K562 (cell line): ENCODE measurements at regions not wholly inside any gene's neighbourhood (a gene's known extent, or its start where the extent isn't known, plus 50 kb on each side); places are given as distances from the start of the nearest gene placed in this dataset.

Experiments used
- ARID1B ChIP-seq: fragments of 450-650 bp; IDR thresholded peaks from 2 replicates; pipeline ENCODE4 v1.6.1; 2016; ENCODE audit warnings: antibody characterized with exemption, mild to moderate bottlenecking, inconsistent platforms
- ATF1 ChIP-seq, 2 experiments: fragments of 450-650 bp in 1 of 2; IDR thresholded peaks; 2 replicates each; pipeline ENCODE4 v1.6.1; 2016; ENCODE audit warnings: missing compliant biosample characterization in 1 of 2, missing genetic modification characterization in 1 of 2
- GABPA ChIP-seq: fragments of 200-800 bp; sonication (Bioruptor generic); conservative IDR thresholded peaks from 2 replicates; pipeline ENCODE4 v1.6.1; 2016; ENCODE audit warnings: low read depth, missing genetic modification characterization, missing compliant biosample characterization
- MAFF ChIP-seq: IDR thresholded peaks from 2 replicates; pipeline ENCODE4 v1.6.1; 2012; ENCODE audit warnings: low read length, improper control_type of control experiment
- MAFG ChIP-seq: fragments of 450-650 bp; conservative IDR thresholded peaks from 2 replicates; pipeline ENCODE4 v1.6.1; 2016; ENCODE audit warnings: missing genetic modification characterization, missing compliant biosample characterization
- MAFK ChIP-seq: IDR thresholded peaks from 2 replicates; pipeline ENCODE4 v1.6.1; 2011; ENCODE audit warnings: low read length, improper control_type of control experiment
- MEF2D ChIP-seq: conservative IDR thresholded peaks from 2 replicates; pipeline ENCODE4 v1.6.1; 2016; ENCODE audit warnings: low read depth, missing genetic modification characterization, missing compliant biosample characterization
- PYGO2 ChIP-seq: fragments of 450-650 bp; IDR thresholded peaks from 2 replicates; pipeline ENCODE4 v1.6.1; 2016; ENCODE audit warnings: mild to moderate bottlenecking, missing genetic modification characterization, moderate library complexity, missing compliant biosample characterization
- RCOR1 ChIP-seq, 2 experiments: IDR thresholded peaks; 2 replicates each; pipeline ENCODE4 v1.6.1; 2012; ENCODE audit warnings: low read depth in 2 of 2, low read length in 2 of 2, borderline replicate concordance in 1 of 2, improper control_type of control experiment in 1 of 2
- SMAD3 ChIP-seq: fragments of 450-650 bp; formaldehyde crosslinking; conservative IDR thresholded peaks from 2 replicates; pipeline ENCODE4 v1.4.0; 2020; ENCODE audit warnings: mild to moderate bottlenecking
- SMARCA4 ChIP-seq: fragments of 450-650 bp; IDR thresholded peaks from 2 replicates; pipeline ENCODE4 v1.6.1; 2016
- TBL1XR1 ChIP-seq, 2 experiments: IDR thresholded peaks; 2 replicates each; pipeline ENCODE4 v1.6.1; 2012; ENCODE audit warnings: improper control_type of control experiment in 2 of 2, low read length in 2 of 2, mild to moderate bottlenecking in 1 of 2
- ZNF589 ChIP-seq: fragments of 200-800 bp; sonication (Bioruptor generic); IDR thresholded peaks from 2 replicates; pipeline ENCODE4 v1.6.1; 2016; ENCODE audit warnings: low read depth, missing genetic modification characterization, missing compliant biosample characterization
- ZNF592 ChIP-seq: fragments of 450-650 bp; IDR thresholded peaks from 2 replicates; pipeline ENCODE4 v1.6.1; 2017; ENCODE audit warnings: antibody characterized with exemption, mild to moderate bottlenecking
- ZNF764 ChIP-seq: fragments of 250-450 bp; sonication (Bioruptor Pico); IDR thresholded peaks from 2 replicates; pipeline ENCODE4 v1.4.0; 2020; ENCODE audit warnings: low read depth, mild to moderate bottlenecking, moderate library complexity
- TF ChIP-seq, protein P1 (sequence below), 2 experiments: fragments of 450-650 bp in 1 of 2; sonication (generic) in 1 of 2; formaldehyde crosslinking in 1 of 2; IDR thresholded peaks in 1 of 2; conservative IDR thresholded peaks in 1 of 2; 2 replicates each; pipeline versions ENCODE4 v1.6.1 to v1.8.1; 2016 to 2023; ENCODE audit warnings: mild to moderate bottlenecking in 2 of 2, moderate library complexity in 2 of 2, inconsistent platforms in 1 of 2, missing genetic modification reagents in 1 of 2
- TF ChIP-seq, protein P2 (sequence below): fragments of 250-450 bp; sonication (Bioruptor Pico); IDR thresholded peaks from 2 replicates; pipeline ENCODE4 v1.8.0; 2022; ENCODE audit warnings: moderate library complexity, mild to moderate bottlenecking, inconsistent platforms
- TF ChIP-seq, protein P3 (sequence below), 2 experiments: fragments of 200-800 bp in 1 of 2; sonication (Bioruptor generic) in 1 of 2; sonication (generic) in 1 of 2; formaldehyde crosslinking in 1 of 2; IDR thresholded peaks in 1 of 2; conservative IDR thresholded peaks in 1 of 2; 2 replicates each; pipeline versions ENCODE4 v1.5.0 to v1.6.1; 2016 to 2020; ENCODE audit warnings: missing compliant biosample characterization in 1 of 2, missing genetic modification characterization in 1 of 2, missing genetic modification reagents in 1 of 2

DNA sequence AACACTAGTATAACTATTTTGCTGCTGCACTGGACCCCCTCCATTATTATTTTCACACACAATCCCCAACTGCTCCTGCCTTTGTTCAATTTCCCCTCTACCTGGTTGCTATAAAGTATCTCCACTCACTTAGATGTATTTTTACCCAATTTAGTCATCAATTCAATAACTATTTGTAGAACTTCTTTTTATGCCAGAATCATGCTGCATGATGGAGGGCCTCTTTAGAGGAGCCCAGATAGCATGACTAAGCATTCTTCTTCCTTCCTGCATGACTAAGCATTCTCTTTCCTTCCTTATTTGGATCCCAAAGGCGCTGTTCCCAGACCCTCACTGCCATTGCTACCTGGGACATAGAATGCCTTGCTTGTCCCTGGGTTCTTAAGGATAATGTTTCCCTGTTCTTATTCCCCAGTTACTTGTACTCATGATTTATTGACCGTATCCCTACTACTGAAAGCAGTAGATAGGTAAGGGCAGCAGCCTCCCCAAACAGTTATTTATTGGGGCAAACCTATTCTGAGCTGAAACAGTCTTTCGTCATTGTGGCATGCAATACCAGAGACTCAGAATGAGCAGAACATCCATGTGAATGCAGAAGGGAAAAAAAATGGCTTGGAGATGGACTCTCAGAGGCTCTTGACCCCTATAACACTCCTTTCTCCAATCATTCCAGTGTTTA lies 89.3 kb upstream of the AKT3 start (continued):
- TF ChIP-seq ZNF592 (peak; percentile 50; the same call in 1 of the 2 replicates), TBL1XR1 (IDR thresholded peaks at IDR 0.05; ENCODE audit: low read length in 2 of 2) (0 out of 4 replicates have a peak, but pooled peaks of 1 of the 2 experiments have one; percentile 20), ATF1 (CRISPR knock-in tag; IDR thresholded peaks at IDR 0.05) (no peak), ATF1 (tag; IDR thresholded peaks at IDR 0.05) (peak; percentile 24; the same call in 1 of the 2 replicates), GABPA (tag) (peak; percentile 66), SMAD3 (CRISPR knock-in tag) (peak; percentile 51; the same call in 1 of the 2 replicates), MEF2D (tag) (peak; percentile 10; the same call in 1 of the 2 replicates), SMARCA4 (peak; percentile 67; the same call in 1 of the 2 replicates), MAFG (peak; percentile 100), ZNF764 (no peak), PYGO2 (0 out of 2 replicates have a peak, but pooled peaks have one; percentile 31), MAFK (peak; percentile 96), MAFF (peak; percentile 97), RCOR1 (IDR thresholded peaks at IDR 0.05; ENCODE audit: borderline replicate concordance in 1 of 2, low read depth in 2 of 2, low read length in 2 of 2) (0 out of 4 replicates have a peak, but pooled peaks of 1 of the 2 experiments have one; percentile 27), ZNF589 (0 out of 2 replicates have a peak, but pooled peaks have one; percentile 25), ARID1B (peak; percentile 54)
- TF ChIP-seq, protein P1, sequence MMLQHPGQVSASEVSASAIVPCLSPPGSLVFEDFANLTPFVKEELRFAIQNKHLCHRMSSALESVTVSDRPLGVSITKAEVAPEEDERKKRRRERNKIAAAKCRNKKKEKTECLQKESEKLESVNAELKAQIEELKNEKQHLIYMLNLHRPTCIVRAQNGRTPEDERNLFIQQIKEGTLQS (IDR thresholded peaks at IDR 0.05): peak; percentile 38; the same call in 1 of the 2 replicates
- TF ChIP-seq, protein P1 (CRISPR knock-in tag; conservative IDR thresholded peaks at IDR 0.05): no peak
- TF ChIP-seq, protein P2, sequence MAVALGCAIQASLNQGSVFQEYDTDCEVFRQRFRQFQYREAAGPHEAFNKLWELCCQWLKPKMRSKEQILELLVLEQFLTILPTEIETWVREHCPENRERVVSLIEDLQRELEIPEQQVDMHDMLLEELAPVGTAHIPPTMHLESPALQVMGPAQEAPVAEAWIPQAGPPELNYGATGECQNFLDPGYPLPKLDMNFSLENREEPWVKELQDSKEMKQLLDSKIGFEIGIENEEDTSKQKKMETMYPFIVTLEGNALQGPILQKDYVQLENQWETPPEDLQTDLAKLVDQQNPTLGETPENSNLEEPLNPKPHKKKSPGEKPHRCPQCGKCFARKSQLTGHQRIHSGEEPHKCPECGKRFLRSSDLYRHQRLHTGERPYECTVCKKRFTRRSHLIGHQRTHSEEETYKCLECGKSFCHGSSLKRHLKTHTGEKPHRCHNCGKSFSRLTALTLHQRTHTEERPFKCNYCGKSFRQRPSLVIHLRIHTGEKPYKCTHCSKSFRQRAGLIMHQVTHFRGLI (CRISPR knock-in tag): 0 out of 2 replicates have a peak, but pooled peaks have one; percentile 27
- TF ChIP-seq, protein P3, sequence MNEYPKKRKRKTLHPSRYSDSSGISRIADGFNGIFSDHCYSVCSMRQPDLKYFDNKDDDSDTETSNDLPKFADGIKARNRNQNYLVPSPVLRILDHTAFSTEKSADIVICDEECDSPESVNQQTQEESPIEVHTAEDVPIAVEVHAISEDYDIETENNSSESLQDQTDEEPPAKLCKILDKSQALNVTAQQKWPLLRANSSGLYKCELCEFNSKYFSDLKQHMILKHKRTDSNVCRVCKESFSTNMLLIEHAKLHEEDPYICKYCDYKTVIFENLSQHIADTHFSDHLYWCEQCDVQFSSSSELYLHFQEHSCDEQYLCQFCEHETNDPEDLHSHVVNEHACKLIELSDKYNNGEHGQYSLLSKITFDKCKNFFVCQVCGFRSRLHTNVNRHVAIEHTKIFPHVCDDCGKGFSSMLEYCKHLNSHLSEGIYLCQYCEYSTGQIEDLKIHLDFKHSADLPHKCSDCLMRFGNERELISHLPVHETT (CRISPR knock-in tag; conservative IDR thresholded peaks at IDR 0.05 in 1 of 2, IDR thresholded peaks at IDR 0.05 in 1 of 2): peak in 1 of 2 experiments; percentile 83; a peak in 2 of 4 replicates
